Omental fat pad (tissue), 3 donors: ENCODE measurements at regions not wholly inside any gene's neighbourhood (a gene's known extent, or its start where the extent isn't known, plus 50 kb on each side); places are given as distances from the start of the nearest gene placed in this dataset.

Source experiments
- ATAC-seq: fragments of 150-250 bp; one replicate; pipeline ENCODE4 v1.9.1; 2016; ENCODE audit warnings: mild to moderate bottlenecking, moderate library complexity; ENCODE audit not compliant: low FRiP score
- DNase-seq: peaks from one replicate; pipeline ENCODE4 v3.0.0-alpha.2; 2019; ENCODE audit warnings: low spot score
- TF ChIP-seq, protein P1 (sequence below), 3 donors: fragments of 450-650 bp; IDR thresholded peaks; one replicate each; pipeline ENCODE4 v1.5.1; 2016 to 2017; ENCODE audit warnings: antibody characterized with exemption in 3 of 3, mild to moderate bottlenecking in 3 of 3, moderate library complexity in 2 of 3

DNA sequence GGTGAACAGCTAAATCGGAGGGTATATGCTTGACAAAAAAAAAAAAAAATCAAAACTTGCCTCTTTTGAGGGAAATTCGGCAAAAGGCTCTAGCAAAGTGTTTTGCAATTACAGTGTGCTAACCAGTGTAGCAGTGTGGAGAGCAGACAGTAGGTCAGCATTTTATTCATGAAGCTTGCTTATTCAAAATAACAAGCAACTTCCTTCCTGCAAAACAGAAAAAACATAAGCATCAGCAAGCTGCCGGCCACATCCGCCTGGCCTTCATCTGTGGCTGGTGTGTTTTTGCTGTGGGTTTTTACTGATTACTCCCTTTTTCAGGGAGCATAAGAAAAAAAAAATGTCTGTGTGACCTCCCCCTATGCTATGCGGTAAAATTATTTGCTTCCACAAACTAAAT lies 434.1 kb downstream of the OCA2 start:
- DNase-seq (no peak), ATAC-seq (no peak)
- TF ChIP-seq, protein P1, sequence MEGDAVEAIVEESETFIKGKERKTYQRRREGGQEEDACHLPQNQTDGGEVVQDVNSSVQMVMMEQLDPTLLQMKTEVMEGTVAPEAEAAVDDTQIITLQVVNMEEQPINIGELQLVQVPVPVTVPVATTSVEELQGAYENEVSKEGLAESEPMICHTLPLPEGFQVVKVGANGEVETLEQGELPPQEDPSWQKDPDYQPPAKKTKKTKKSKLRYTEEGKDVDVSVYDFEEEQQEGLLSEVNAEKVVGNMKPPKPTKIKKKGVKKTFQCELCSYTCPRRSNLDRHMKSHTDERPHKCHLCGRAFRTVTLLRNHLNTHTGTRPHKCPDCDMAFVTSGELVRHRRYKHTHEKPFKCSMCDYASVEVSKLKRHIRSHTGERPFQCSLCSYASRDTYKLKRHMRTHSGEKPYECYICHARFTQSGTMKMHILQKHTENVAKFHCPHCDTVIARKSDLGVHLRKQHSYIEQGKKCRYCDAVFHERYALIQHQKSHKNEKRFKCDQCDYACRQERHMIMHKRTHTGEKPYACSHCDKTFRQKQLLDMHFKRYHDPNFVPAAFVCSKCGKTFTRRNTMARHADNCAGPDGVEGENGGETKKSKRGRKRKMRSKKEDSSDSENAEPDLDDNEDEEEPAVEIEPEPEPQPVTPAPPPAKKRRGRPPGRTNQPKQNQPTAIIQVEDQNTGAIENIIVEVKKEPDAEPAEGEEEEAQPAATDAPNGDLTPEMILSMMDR (IDR thresholded peaks at IDR 0.05) = no peak

DNA sequence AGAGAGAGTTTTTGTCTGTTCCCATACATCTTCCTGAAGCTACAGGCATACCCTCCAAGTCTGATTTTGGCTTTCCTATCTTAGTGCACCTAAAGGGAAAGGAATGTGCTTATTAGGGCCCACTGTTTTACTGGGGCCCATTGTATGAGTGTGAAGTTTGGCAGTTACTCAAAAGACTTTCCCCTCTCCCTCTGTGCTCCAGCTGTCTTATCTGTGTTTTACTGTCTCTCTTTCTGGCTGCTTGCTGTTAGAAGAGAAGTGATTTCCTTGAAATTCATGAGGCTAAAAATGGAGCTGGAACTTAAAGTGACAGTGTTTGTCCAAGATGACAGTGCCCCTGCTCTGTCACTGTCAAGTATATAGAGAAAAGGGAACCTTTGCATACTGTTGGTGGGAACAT lies 436.2 kb downstream of the OCA2 start:
- TF ChIP-seq, protein P1 (IDR thresholded peaks at IDR 0.05) = no peak
- no peak for ATAC-seq

DNA sequence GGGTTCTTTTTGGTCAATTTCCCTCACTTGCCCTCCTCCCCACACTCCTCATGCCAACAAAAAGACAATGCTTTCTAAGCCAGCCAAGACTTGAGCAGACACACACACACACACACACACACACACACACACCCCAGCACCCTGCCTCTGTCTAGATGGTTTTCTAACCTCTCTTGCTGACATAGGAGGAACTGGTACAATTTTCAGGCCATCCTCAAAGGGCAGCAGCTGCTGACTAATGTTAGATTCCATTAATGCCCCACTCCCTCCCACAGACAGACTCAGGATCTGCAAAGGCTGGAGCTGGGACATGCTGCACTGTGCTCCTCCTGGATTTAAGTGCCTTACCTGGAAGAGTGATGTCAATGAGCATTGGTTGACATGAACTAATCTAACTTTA lies 438.4 kb downstream of the OCA2 start:
- ATAC-seq = no peak
- TF ChIP-seq, protein P1 (IDR thresholded peaks at IDR 0.05) = no peak
- DNase-seq = no peak

More for the DNA sequence above, 436.2 kb downstream of the OCA2 start:
- DNase-seq = no peak

DNA sequence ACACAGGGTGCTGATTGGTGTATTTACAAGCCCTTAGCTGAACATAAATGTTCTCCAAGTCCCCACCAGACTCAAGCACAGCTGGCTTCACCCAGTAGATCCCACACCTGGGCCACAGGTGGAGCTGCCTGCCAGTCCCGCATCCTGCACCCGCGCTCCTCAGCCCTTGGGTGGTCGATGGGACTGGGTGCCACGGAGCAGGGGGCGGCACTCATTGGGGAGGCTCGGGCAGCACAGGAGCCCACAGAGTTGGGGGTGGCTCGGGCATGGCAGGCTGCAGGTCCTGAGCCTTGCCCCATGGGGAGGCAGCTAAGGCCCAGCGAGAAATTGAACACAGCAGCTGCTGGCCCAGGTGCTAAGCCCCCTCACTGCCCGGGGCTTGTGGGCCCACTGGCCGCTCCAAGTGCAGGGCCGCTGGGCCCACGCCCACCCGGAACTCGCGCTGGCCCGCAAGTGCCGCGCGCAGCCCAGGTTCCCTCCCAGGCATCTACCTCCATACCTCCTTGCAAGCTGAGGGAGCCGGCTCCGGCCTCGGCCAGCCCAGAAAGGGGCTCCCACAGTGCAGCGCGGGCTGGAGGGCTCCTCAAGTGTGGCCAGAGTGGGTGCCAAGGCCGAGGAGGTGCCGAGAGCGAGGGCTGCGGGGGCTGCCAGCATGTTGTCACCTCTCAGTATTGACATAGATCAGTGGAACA lies 442.7 kb downstream of the OCA2 start:
- ATAC-seq (no peak), DNase-seq (no peak)
- TF ChIP-seq, protein P1 (IDR thresholded peaks at IDR 0.05) = no peak

DNA sequence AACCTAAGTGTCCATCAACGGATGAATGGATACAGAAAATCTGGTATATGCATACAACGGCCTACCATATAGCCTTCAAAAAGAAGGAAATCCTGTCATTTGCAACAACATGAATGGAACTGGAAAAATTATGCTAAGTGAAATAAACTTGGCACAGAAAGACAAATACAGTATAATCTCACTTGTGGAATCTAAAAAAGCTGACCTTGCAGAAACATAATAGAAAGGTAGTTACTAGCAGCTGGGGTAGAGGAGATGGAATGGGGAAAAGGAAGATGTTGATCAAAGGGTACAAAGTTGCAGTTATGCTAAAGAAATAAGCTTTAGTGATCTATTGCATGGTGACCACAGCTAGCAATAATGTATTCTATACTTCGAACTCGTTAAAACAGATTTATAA lies 444.1 kb downstream of the OCA2 start:
- DNase-seq (no peak), ATAC-seq (no peak)
- TF ChIP-seq, protein P1 (IDR thresholded peaks at IDR 0.05) = no peak

DNA sequence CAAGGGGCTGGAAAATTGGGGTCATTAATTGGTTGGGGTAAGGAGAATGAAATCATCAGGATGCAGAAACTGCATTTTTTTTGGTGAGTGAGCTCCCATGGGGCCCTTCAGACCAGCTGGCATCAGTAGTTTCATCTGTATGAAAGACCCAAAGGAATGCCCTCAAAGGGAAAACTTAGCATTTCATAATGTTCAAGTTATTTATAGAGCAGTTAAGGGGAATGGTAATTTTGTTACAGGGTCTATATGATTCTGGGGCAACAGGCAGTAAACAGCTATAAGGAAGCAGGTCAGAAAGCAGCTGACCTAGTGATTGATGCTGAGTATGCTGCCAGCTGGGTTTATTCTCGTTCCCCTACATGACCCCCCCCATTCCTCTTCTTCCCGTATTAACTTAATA lies 448.9 kb downstream of the OCA2 start:
- DNase-seq (no peak), ATAC-seq (no peak)
- TF ChIP-seq, protein P1 (IDR thresholded peaks at IDR 0.05) = no peak

DNA sequence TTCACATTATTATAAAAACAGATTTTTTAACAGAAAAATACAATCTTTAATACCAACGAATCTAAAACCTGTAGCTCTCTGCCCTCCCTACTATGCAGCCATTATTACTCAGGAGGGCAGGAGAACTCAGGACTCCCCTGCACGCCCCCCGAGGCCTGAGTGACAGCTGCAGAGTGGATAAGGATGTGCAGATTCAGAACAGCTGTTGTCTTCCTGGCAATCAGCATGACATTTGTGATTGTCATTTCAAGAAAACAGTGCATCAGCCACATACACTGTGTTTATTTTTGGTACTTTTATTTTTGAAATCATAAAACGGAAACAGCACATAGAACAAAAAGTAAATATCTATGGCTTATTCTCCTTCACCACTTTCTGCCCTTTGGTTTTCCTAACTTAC lies 450.8 kb downstream of the OCA2 start:
- no peak for ATAC-seq
- TF ChIP-seq, protein P1 (IDR thresholded peaks at IDR 0.05) = no peak
- no peak for DNase-seq
